ENCODE measurements at regions not wholly inside any gene's neighbourhood (a gene's known extent, or its start where the extent isn't known, plus 50 kb on each side); places are given as distances from the start of the nearest gene placed in this dataset.
"Not testable (repeated sequence)": the region's sequence is repeated elsewhere in the genome, so short reads cannot be mapped to it uniquely, and the experiment has no call there.

DNA sequence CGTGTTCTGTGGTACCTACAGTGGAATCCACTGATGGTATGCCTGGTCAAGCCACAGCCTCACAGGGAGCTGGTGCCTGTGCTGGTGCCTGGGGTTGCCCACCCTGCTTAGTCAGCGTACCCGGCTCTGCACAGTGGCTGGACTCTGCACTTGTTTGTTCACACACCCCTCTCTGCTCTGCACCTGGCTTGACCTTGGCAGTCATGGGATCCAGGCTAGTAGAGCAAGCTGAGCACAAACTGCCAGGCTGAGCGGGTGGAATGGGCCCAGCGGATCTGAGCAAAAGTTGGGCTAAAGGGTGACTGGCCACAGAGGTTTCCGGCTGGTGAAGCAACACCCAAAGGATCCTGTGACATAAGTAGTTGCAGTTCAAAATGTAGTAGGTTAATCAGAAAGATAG lies 163.5 kb downstream of the CDH19 start:
- DNase-seq (ENCODE audit: low spot score): no peak

DNA sequence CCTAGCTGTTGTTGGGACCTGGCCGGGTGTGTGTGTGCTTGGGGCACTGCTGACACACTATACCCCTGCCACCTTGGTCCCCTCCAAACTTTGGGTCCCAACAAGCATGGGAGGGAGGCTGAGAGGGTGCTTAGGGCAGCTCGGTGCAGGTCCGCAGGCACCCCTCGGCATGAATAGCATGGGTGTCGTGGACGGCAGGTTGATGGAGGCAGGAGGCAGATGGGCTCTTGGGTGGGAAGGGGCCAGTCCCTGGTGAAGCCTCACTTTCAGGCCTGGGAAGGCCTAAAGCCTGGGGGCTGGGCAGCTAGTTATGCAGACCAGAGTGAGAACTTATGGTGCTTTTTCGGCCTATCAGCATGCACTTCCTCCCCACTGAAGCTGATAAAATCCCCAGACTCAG lies 164.2 kb downstream of the CDH19 start:
- DNase-seq (ENCODE audit: low spot score): no peak

DNA sequence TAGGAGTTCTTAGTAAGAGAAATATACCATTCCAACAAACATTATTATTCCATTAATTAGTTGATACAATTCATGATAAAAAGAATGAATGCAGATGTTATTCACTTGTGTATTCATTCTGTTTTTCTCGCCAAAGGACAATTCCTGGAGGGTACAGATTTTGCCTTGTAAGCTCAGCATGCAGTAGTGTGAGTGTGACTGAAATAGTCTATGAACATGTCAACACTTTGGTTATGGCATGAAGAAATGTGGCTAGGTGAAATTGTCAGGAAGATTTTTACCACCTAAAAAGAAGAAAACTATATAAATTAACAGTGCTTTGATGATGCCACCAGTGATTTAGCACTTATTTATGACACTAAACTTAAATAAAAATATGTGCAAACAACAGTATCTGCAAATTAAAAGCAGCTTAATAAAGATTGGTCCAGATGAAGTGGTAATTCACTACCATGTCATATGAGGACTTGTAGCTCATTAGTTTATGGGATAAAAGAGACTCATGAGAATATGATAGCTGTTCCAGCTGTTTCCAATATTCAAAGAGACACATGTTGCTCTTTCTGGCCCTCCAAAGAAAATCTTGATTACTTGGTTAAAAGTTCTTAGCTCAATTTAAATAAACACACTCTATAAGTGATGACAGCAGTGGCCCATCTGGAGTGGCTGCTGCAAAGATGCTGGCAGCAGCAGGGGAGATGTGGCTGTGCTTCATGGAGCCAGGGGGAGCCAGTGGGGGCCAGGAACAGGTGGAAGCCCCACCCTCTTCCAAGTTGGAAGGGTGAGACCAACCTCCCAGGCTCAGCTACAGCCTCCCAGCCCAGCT lies 165.0 kb downstream of the CDH19 start:
- no peak for DNase-seq (ENCODE audit: low spot score)

GRCh38 chr18:66432636-66433035 lies 171.3 kb downstream of the CDH19 start:
- no peak for DNase-seq (ENCODE audit: low spot score)

- no peak for DNase-seq (ENCODE audit: low spot score)
Observed at GRCh38 chr18:66428795-66429194, 175.1 kb downstream of the CDH19 start.

GRCh38 chr18:66419400-66419799 lies 184.5 kb downstream of the CDH19 start:
- DNase-seq (ENCODE audit: low spot score): no peak

GRCh38 chr18:66410692-66411091 lies 193.2 kb downstream of the CDH19 start:
- DNase-seq (ENCODE audit: low spot score): no peak

- no peak for DNase-seq (ENCODE audit: low spot score)
Observed at GRCh38 chr18:66395671-66396218, 208.1 kb downstream of the CDH19 start.

- DNase-seq (ENCODE audit: low spot score): no peak
Observed at GRCh38 chr18:66393463-66393862, 210.4 kb downstream of the CDH19 start.

GRCh38 chr18:66377291-66377690 lies 226.6 kb downstream of the CDH19 start:
- no peak for DNase-seq (ENCODE audit: low spot score)

GRCh38 chr18:66375391-66375790 lies 228.5 kb downstream of the CDH19 start:
- DNase-seq (ENCODE audit: low spot score): not testable (repeated sequence)

DNA sequence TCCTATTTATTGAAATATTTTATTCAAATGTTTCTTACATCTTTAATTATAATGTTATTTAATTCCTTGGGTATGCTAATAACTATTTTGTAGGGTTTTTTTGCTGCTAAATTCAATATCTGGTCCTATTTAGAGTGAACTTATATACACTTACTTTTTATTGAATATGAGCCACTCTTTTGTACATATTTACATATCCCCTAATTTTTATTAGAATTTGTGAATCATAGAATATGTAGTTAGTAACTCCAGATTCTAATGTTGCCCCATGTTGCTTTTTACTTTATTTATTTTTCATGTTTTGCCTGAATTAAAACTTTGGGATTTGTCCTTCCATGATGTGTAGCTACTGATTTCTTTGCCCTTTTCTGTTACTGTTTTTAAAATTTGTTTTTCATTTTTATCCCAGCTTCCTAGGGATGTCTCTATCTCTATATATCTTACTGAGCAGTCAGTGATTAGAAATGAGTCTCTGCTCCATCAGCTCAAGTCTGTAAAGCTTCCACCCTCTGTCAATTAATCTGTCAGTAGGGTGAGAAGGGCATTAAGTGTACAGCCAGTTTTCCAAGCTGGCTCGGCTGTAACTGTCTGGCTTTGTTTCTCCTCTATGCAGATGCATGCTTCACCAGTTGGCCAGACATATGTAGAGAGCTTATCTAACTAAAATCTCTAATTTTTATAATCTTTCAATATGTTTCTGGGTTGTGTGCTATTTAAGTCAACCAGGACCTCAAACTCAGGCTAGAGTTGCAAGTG lies 256.9 kb downstream of the CDH19 start:
- no peak for DNase-seq (ENCODE audit: low spot score)

GRCh38 chr18:66344227-66344626 lies 259.7 kb downstream of the CDH19 start:
- DNase-seq (ENCODE audit: low spot score): no peak

GRCh38 chr18:66342577-66342976 lies 261.3 kb downstream of the CDH19 start:
- DNase-seq (ENCODE audit: low spot score): no peak

DNA sequence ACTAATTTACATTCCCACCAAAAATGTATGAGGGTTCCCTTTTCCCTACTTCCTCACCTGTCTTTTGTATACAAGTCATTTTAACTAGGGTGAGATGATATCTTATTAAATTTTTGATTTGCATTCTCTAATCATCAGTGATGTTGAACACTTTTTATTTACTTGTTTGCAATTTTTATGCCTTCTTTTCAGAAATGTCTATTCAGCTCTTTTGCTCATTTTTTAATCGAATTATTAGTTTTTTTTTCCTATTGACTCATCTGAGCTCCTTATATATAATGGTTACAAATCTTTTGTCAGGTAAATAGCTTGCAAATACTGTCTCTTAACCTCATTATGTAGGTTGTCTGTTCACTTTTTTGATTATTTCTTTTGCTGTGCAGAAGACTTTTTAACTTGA lies 269.4 kb downstream of the CDH19 start:
- no peak for DNase-seq (ENCODE audit: low spot score)

DNA sequence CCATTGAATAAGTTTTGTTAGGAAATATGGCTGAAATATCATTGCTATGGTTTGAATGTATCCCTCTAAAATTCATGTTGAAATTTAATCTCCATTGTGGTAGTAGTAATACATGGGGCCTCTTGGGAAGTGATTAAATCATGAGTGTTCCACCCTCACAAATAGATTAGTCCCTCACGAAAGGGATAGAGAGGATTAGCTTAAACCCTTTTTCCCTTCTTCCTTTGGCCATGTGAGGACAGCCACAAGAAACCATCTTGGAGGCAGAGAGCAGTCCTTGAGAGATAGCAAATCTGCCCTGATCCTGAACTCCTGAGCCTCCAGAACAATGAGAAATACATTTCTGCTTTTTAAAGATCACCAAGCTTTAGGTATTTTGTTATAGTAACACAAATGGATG lies 274.2 kb downstream of the CDH19 start:
- DNase-seq (ENCODE audit: low spot score): no peak

GRCh38 chr18:66328296-66328878 lies 275.5 kb downstream of the CDH19 start:
- no peak for DNase-seq (ENCODE audit: low spot score)

DNA sequence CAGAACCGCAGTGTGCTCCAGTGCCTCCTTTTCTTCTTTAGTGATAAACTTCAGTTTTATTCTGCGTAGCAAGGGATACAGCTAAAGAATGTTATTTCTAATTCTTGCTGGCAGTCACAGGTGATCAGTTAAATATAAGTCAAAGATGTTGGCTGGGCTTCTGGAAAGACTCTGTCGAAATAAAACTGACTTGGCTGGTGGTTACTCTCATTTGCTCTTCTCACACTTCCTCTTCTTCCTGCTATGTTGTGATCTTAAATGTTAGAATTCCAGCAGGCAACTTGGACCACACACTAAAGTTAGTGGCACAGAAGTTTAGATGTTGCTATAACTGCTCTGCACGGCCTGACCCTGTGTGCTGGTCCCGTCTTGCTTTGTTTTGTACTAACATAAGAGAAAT lies 278.6 kb downstream of the CDH19 start:
- no peak for DNase-seq (ENCODE audit: low spot score)

DNA sequence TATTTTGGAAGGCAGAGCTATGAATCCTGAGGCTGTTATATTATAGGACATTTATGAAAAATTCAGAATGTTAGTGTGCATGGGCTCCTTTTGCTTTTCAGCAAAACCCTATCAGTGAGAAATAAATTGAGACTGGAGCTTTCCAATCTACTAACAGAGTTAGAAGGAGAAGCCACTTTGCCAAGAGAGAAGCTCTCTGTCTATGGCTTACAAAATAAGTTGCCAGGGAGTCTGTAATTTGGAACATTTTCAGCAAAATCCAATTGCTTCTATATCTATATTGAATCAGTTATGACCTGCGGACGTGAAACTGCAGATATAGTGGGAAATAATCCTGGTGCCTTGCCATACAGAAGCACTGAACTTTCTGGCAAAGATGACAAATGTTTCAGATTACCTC lies 279.3 kb downstream of the CDH19 start:
- no peak for DNase-seq (ENCODE audit: low spot score)

DNA sequence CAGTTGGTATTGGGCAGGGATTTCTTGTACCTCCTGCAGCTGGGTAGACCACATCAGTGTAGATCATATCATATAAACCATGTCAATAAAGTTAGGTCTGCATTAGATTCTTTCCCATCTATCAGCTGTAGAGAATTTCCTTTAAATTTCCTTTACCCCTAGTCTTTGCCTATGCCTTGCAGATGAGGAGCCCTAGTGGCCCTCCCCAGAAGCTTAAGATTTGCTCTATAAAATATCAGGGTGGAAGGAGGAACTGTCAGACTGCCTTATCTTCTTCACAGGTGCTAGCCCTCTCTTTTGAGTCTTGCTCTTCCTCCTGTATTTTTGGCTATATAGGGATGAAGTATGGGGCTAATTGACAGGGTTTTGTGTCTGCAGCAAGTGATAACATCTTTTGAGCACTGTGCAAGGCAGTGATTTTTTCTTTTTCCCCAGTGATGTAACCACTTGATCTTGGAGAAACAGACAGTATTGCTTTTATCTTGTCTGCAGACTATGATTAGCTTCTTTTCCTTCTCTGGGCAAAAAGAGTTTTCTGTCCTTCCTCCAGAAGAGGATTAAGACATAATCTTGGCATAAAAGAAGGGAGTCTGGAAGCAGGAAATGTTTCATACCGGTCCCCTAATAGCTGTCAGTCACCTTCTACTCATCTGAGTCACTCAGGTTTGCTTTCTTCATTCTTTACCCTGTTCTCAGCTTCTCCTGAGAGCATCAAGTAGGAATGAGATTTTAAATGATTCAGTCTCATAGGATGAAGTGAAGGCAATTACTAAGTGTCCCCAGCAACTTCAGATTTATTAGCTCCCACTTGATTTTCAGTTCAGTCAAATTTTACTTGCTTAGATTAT lies 286.4 kb downstream of the CDH19 start:
- DNase-seq (ENCODE audit: low spot score): no peak

DNA sequence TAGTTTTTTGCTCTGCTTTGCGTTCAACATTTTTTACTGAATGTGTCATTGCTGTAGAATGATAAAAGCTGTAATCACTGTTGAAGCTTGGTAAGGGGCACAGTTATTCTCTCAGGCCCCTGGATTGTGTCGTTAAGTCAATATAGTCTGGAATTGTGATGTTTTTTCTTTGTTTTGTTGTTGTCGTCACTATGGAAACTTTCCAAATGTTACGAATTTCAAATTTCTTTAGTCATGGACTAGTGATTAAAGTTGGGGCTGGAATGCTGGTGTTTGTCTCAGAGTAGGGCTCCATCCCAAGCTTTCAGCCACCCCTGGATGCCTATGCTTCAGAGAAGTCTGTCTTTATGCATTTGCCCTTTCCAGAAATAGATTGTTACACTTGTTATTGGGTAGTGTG lies 287.2 kb downstream of the CDH19 start:
- DNase-seq (ENCODE audit: low spot score): no peak

DNA sequence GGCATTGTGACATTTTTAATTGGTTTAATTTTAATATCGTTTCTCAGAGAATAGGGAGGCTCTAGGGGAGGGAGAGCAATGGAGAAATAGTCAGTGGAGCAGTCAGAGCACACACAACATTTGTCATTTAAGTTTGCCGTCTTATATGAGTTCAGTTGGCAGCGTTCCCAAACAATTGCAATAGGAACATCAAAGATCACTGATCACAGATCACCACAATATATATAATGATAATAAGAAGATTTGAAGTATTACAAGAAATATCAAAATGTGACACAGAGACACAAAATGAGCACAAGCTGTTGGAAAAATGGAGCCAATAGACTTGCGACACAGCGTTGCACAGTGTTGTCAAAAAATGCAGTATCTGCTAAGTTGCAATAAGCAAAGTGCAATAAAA lies 303.7 kb downstream of the CDH19 start:
- no peak for DNase-seq (ENCODE audit: low spot score)
